Inferior parietal cortex (tissue), 1 donor: ENCODE measurements at regions not wholly inside any gene's neighbourhood (a gene's known extent, or its start where the extent isn't known, plus 50 kb on each side); places are given as distances from the start of the nearest gene placed in this dataset.

Experiments
- DNase-seq: peaks from one replicate; pipeline ENCODE4 v3.0.0-alpha.2; 2016; ENCODE audit errors: extremely low spot score

DNA sequence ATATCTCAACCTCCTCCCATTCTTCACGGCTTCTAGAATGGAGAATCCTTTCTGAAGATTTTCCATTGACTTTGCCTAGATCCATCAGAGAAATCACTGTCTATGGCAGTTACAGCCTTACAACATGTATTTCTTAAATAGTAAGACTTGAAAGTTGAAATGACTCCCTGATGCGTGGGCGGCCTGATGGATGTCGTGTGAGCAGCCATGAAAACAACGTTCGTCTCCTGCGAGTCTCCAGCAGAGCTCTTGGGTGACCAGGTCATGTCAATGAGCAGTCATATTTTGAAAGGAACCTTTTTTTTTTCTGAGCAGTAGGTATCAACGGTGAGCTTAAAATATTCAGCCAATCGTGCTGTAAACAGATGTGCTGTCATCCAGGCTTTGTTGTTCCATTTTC, 139.9 kb upstream of the C14orf180 start:
- no peak for DNase-seq

DNA sequence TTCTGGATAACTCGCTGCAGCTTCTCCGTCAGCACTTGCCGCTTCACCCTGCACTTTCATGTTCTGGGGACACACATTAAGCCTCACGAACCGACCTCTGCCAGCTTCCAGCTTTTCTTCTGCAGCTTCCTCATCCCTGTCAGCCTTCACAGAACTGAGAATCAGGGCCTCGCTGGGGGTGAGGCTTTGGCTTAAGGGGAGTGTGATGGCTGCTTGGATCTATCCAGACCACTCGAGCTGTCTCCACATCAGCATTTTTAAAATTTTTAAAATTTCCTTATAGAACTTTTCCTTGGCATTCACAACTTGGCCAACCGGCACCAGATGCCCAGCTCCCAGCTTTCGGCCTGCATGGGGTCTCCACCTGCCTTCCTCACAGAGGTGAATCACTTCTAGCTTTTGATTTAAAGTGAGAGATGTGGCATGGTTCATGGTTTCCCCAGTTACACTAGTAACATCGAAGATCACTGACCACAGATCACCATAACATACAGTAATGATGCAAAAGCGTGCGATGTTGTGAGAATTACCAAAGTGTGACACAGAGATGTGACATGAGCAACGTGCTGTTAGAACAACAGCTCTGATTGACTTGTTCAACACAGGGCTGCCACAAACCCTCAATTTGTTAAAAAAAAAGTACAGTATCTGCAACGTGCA, 139.1 kb upstream of the C14orf180 start:
- no peak for DNase-seq

DNA sequence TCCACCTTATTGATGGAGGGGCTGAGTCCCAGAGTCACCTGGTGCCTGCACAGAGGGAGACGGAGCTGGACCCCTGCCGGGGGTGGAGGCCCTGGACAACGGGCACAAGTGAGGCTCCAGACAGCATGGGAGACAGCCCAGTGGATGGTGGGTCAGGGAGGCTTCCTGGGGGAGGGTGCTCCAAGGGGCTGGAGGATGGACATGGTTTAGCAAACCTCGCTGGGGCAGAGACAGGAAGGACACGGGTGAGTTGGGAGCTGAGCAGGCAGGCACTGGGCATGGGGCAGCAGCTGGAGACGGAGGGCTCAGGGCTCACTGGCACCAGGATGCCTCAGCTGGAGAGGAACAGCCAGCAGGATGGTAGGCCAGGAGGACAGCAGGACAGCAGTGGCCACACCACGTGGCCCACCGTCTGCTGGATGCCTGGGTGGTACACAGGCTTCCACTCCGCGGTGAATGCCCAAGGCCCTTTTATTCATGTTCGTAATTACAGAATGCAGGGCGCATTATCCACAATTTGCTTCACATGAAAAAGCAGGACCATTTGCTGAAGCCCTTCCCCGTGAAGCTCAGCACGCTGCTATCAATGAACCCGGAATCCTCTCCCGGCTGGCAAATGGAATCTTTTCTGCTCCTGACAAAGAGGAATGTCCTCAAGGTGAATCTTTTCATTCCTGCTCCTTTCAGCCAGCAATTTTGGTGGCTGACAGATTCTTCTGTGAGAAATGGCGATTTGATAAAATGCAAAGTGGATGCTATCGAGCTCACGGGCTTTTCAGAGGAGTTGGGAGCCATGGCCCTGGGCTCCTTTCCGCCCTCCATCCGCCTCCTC, 138.1 kb upstream of the C14orf180 start:
- no peak for DNase-seq

DNA sequence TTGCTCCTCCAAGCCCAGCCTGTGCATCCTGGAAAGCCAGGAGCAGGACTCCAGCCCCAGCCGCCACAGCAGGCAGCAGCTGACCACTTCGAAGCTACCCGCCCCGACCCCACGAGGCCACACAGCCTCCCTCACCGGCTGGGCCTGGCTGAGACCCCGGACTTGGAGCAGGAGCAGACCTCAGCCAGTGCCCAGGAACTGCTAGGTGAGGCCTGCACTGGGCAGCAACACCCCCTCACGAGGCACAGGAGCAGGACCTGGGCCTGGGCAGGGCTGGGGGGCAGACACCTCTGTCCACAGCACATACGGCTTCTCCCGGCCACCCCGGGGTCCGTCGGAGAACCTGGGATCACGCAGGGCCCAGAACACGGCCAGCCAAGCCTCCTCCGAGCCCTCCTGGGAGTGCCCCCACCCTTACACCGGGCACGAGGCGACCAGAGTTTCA, 137.4 kb upstream of the C14orf180 start:
- no peak for DNase-seq

DNA sequence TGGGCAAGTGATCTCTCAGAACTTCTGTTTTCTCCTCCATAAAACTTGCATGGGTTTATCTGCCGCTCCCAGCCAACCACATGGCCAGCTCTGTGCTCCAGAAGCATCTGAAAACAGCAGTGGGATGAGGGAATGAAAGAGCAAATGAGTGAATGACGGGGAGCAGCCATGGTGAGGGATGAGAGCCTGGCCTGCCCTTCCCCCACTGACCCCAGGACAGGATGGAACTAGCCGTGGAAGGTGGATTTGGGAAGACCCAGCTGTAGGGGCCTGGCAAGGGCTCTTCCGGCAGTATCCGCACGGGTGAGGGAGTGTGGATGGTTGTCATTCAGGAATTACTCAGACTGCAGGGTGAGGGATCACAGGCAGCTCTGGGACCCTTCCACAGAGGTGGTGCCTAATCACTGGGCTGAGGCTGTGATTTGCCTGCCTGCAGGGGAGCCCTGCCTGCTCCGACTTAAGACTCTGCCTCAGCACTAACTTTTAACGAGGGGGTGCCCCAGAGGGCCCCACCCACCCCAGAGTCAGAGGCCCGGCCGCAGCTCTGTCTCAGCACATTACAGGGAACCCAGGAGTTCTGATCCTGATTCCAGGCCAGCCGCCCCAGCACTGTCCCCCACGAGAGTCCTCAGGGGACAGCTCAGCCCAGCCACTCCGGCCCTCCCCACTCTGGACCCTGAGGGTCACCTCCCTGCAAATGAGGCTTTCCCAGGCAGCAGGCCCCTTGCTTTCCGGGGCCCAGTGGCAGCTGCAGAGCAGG, 136.8 kb upstream of the C14orf180 start:
- no peak for DNase-seq

DNA sequence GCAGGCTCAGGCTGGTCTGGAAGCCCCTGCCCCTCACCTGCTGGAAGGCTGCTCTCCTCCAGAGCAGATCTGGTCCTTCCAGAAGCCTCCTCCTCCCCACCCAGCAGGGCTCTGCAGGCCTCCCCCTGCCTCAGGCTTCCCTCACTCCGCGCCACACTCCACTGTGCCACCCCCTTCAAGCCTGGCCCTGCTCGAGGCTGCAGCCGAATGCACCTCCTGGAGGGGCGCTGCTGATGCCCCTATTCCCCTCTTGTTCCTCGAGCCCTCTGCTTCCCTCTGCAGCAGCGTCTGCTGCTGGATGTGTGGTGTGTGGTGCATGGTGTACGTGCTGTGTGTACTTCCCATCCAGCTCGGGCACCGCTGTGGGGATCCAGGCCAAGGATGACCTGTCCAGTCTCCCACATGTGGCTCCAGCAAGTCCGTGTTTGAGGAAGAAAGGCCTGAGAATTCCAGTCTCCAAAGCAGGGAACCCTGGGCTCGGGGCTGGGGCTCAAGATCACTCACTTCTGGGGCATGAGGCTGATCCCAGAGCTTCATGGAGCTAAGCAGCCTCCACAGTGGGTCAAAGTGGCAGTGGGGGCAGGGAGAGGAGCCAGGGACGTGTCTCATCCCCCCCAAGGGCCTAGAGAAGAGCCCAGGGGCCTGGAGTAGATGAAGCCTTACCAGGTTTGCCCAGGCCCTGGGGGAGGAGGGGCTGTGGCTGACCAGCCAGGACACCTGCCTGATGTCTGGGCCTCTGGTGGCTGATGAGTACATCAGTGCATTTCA, 136.0 kb upstream of the C14orf180 start:
- no peak for DNase-seq

DNA sequence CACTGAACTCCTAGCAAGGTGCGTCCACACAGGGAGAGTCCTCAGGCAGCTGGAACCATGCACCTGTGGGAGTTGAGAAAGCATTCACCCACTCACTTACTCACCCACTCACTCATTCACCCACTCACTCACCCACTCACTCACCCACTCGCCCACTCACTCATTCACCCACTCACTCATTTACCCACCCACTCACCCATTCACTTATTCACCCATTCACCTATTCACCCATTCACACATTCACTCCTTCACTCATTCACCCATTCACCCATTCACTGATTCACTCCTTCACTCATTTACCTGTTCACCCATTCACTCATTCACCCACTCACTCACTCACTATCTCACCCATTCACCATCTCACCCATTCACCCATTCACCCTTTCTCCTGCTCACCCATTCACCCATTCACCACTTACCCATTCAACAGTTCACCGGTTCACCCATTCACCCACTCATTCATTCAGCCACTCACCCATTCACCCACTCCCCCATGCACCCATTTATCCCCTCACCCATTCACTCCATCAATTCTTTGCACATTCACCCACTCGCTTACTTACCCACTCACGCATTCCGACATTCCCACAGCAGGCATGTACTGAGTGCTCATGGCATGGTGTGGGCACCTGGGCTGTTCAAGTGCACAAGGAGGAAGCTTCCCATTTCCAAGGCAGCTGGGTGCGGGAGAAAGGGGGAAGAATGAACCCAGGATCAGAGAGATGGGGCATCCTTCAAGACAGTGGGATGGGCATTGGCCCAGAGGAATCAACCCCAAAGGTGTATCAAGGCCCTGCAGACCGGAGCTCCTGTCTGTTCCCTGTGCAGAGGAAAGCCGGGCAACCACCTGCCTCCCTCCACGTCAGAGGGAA, 135.2 kb upstream of the C14orf180 start:
- DNase-seq, result no peak

DNA sequence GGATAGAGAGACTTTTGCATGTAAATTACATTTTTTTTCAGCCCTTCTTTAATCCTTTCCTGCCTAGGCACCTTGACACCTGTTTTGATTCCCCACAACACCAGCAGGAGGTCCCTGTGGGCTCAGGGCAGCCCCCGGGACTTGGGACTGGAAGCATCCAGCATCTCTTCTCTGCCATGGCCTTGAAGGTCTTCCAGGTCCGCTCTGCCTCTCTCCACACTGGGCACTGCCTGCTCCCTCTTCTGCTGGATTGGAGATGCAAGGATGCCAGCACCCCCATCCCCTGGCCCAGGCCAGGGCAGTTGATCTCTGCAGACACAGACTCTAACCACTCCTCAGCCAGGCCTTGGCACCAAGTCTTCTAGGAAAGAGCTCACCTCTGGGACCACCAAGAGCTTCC, 134.5 kb upstream of the C14orf180 start:
- no peak for DNase-seq

DNA sequence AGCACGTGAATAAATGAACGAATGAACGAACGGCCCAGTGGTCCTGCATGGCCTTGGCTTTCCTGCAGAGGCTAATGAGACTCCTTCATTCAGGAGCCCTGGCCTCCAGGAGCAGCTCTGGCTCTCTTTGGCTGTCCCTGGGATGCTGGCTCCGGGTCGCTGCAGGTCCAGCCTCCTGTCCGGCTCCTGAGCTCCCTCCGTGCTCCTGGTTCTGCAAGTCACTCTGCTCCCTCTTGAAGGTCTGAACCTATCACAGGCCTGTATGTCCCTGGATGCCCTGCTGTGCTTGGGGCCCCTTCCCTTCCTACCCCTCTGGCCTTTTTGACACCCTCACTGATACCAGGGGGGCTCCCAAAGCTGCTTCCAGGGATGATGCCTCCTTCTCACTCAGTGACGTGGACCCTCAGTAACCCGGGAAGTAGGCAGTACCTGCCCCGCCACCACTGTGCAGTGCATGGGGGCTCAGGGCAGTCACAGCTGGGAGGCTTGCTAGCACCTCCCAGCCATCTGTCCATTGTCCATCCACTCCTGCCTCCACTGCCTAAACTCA, 133.7 kb upstream of the C14orf180 start:
- no peak for DNase-seq

DNA sequence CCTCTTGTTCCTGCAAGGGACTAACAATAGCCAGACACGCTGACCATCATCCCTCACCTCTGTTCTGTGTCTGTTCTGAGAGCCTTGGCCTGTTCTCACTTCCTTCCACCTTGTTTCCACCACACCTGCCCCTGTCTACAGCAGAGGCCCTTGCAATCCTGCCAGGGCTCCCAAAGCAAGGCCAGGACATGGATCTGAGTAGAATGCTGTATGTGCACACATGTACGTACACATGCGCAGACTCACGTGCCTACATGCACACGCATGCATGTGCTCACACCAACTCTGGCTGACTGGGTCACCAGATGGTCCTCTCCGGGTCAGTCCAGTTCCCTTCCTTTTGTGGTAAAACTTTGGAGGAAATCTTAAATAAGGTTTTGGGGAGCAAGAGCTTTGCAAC, 133.0 kb upstream of the C14orf180 start:
- no peak for DNase-seq

DNA sequence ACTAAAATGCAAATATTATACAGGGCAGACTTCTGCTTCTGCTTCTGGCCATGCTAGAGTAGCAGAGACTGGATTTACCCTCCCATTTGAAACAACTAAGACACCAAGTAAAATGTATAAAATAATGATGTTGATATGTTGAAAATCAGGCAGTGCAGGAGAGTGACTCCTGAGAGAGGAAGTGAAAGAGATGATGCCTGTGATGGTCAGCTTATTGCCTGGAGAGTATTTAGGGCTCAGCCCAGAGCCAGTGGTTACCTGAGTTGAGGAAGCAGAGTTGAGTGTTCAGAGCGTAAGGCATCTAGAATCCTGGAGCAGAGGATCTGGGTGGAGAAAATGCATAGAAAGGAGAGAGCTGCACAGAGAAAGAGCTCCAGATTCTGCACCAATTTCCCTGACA, 131.8 kb upstream of the C14orf180 start:
- DNase-seq, result no peak

DNA sequence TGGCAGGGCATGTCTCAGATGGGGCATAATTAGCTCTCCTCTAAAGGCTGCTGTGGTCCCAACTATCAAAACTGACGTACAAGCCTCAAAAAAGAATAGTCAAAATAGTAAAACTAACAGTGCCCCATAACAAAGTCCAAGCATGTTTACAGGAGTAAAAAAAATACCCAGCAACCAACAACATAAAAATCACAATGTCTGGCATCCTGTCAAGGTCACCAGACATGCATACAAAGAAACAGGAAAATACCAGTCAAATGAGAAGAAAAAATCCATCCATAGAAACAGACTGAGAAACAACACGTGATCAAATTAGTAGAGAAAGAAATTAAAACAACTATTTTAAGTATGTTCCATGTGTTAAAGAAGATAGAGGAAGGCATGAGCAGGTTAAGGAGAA, 131.2 kb upstream of the C14orf180 start:
- DNase-seq, result no peak

DNA sequence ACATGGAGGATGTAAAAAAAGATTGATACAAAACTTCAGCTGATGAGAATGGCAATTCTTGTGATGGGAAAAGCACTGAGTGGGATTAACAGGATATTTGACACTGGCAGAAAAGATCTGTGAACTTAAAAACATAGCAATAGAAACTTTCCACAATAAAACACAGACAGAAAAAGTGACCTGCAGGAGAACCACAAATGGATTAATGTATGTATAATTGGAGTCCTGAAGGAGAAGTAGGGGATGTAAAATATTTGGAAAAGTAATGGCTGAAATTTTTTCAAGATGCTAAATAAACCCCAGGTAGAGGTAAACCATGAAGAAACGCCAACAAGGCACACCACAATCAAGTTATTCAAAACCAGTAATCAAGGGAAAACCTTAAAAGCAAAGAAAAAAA, 130.8 kb upstream of the C14orf180 start:
- no peak for DNase-seq

DNA sequence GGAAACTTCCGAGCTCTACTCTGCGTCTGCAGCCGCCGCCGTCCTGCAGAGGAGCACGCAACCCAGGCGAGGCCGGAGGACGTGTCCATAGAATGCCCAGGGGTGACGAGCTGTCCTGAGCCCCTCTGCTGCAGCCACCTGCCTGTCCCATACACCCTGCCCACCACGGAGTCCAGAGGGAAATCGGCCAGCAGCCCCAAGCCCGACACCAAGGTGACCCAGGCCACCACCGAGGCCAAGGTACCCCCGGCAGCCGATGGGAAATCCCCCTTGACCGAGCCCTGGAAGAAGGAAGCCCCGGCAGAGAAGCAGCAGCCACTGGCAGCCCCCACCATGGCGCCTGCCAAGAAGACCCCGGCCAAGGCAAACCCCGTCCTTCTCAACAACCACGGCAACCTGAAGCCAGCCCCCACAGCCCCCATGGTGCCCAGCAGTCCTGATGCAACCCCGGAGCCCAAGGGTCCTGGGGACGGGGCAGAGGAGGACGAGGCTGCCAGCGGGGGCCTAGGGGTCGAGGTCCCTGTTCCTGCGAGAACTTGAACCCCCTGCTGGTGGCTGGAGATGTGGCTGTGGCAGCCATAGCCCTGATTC, 128.7 kb upstream of the C14orf180 start:
- DNase-seq, result no peak

DNA sequence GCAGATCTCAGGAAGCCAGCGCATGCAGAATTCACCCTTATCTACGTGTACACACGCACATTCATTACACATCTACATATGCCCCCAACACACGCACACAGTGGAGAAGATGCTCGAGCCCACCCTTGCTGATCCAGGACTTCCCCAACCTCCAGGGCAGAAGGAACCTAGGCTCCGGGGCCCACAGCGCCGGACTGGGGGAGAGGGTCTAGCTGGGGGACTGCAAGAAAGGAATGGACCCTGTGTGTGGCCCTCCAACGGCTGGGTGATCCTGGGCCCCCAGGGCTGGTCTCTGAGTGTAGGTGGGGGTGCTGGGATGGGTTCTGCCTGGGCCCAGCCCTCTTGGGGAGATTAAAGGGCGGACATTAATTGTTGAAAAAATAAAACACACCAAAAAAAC, 128.1 kb upstream of the C14orf180 start:
- no peak for DNase-seq

DNA sequence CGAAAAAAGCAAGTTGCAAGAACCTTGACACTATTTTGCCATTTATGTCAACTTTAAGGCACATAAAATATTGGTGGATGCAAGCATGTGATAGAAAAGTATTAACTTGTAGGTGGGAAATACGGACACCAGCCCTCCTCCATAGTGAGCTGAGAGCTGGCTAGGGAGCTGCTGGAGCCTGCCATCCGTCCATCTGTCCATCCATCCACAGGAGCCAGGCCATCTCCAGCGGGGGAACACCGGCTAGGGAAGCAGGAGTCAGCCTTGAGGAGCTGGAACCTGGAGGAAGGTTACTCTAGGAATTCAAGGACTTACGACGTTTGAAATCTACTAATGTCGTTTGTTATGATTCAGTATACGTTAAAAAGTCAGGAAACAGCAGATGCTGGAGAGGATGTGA, 120.7 kb upstream of the C14orf180 start:
- DNase-seq, result no peak

DNA sequence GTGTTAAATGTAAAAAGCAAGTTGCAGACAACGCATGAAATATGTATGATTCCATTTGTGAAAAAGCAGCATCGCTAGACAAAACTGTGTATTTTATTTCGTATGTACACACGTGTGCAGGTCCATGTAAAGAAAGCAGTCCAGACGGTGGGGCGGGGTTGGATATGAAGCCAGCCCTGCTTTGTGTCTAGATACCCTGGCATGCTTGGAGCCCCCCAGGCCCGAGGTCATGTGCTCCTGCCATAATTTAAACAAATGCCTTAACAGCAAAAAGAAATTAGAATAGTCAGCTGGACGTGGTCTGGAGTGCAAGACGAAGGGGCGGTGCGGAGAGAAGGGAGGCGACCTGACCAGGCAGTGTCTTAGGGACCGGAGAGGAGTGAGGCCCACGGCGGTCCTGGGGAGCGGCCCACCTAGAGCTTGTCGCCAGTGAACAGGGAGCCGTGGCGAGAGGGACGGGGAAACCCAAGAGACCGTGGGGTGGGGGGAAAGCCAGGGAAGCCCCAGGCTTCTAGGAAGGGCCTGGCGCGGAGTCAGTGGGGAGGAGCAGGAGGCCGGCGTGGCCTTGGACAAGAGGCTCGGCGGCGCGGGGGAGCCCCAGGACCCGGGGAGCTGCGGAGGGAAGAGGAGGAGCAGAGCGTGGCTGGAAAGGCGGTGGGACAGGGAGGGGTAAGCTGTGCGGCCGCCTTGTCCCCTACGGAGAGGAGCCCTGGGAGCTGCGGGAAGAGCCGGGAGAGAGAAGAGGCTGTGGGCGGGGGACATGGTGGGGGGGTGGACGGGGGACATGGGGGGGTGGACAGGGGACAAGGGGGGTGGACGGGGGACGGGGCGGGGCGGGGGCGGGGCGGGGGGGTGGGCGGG, 118.5 kb upstream of the C14orf180 start:
- no peak for DNase-seq

DNA sequence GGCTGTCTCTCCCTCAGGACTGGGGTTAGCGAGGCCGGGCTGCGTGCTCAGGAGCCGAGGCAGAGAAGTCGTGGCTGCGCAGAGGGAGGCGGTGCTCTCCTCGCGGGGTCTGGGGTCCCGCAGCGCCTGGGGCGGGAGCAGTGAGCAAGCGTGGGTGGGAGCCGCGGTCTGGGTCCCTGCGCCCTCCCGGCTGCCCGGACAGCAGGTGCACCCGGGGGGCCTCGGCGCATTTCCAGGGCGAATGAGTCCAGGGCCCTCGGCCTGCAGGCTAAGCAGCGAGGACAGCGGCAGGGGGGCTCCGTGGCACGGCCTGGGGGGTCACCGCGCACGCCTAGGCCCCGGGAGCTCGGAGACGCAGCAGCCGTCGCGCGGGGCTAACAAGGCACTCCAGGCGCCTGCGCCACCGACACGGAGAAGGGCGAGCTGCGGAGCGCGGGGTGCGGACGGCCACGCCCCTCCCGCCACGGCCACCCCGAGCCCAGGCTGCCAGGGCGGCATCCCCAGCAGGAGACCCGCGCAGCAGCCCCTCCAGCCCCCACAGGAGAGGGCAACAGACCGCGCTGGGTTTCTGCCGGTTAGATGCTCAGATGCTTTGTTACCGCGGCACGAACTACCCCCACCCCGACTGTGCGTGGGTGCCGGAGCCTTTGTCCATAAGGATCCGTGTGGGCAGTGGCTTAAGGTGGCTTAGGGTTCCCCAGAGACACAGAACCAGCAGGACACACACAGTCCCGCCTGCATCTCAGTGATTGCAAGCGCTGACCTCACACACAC, 117.7 kb upstream of the C14orf180 start:
- DNase-seq, result no peak
